Lower leg skin (tissue), 4 donors: ENCODE measurements at regions not wholly inside any gene's neighbourhood (a gene's known extent, or its start where the extent isn't known, plus 50 kb on each side); places are given as distances from the start of the nearest gene placed in this dataset.
A peak's percentile ranks its signal among the peaks of the same experiment; 100 is the strongest.

Experiments used
- DNase-seq, 2 donors: peaks; one replicate each; pipeline ENCODE4 v3.0.0-alpha.2; 2019; ENCODE audit warnings: low spot score in 2 of 2
- H3K4me3 ChIP-seq: fragments of 200-600 bp; sonication (generic); 2 replicates; pipeline ENCODE4 v1.5.1; 2017; ENCODE audit warnings: mild to moderate bottlenecking, low read depth; ENCODE audit not compliant: poor library complexity, severe bottlenecking
- CTCF ChIP-seq, 3 donors: fragments of 450-650 bp; IDR thresholded peaks; one replicate each; pipeline ENCODE4 v1.5.1; 2016; ENCODE audit warnings: antibody characterized with exemption in 3 of 3, mild to moderate bottlenecking in 3 of 3, moderate library complexity in 2 of 3
- POLR2A ChIP-seq, 2 donors: fragments of 450-650 bp; IDR thresholded peaks; one replicate each; pipeline ENCODE4 v1.6.1; 2016 to 2017; ENCODE audit warnings: antibody characterized with exemption in 2 of 2, mild to moderate bottlenecking in 1 of 2, moderate library complexity in 1 of 2
- WGBS, 2 donors: methylation state at CpG; one replicate each; pipeline ENCODE4 v1.1.5; 2018; 5-methylcytosine and 5-hydroxymethylcytosine counted together
- intact Hi-C: fragments of 100-400 bp; cut with DNase I; formaldehyde crosslinking; loops from one replicate; pipeline ENCODE4 v1.15.0; 2023; ENCODE audit warnings: low total_unique reads

- 47 to 56% methylated on average over 13 of the region's 13 CpGs for WGBS, 2 donors
- TF ChIP-seq POLR2A (IDR thresholded peaks at IDR 0.05), result no peak
- DNase-seq, result peak in 1 of 2 donors; percentile 75
- intact Hi-C loops, result no loop called here
- H3K4me3 ChIP-seq, result no peak overlapping the region
These were observed 49.8 kb upstream of the FCN1 start for GRCh38 chr9:134967547-134967930.

- peak in 1 of 2 donors; percentile 74 for DNase-seq
- 61 to 62% methylated on average over 15 of the region's 18 CpGs for WGBS, 2 donors
- H3K4me3 ChIP-seq, result no peak overlapping the region
- intact Hi-C loops, result no loop called here
- TF ChIP-seq POLR2A (IDR thresholded peaks at IDR 0.05) (no peak), CTCF (IDR thresholded peaks at IDR 0.05) (no peak)
These were observed 50.5 kb upstream of the FCN1 start for GRCh38 chr9:134968011-134968822.

GRCh38 chr9:134968823-134969090, 51.0 kb upstream of the FCN1 start:
- no peak for DNase-seq
- no peak overlapping the region for H3K4me3 ChIP-seq
- 87% methylated on average over 3 of the region's 3 CpGs for WGBS, 2 donors
- intact Hi-C loops, result no loop called here
- TF ChIP-seq CTCF (IDR thresholded peaks at IDR 0.05) (no peak), POLR2A (IDR thresholded peaks at IDR 0.05) (no peak)

- DNase-seq, result peak in 1 of 2 donors; percentile 48
- no peak overlapping the region for H3K4me3 ChIP-seq
- intact Hi-C loops, result no loop called here
- TF ChIP-seq CTCF (IDR thresholded peaks at IDR 0.05) (no peak), POLR2A (IDR thresholded peaks at IDR 0.05) (no peak)
- WGBS, 2 donors, result 82 to 84% methylated on average over 15 of the region's 15 CpGs
These were observed 51.7 kb upstream of the FCN1 start for GRCh38 chr9:134969156-134970045.

GRCh38 chr9:134970198-134970597, 52.5 kb upstream of the FCN1 start:
- no peak overlapping the region for H3K4me3 ChIP-seq
- intact Hi-C loops, result no loop called here
- DNase-seq, result no peak
- TF ChIP-seq CTCF (IDR thresholded peaks at IDR 0.05), result no peak
- no peak for TF ChIP-seq POLR2A (IDR thresholded peaks at IDR 0.05)
- 86 to 92% methylated on average over 6 of the region's 6 CpGs for WGBS, 2 donors

GRCh38 chr9:134970719-134971118, 53.0 kb upstream of the FCN1 start:
- DNase-seq, result peak in 1 of 2 donors; percentile 46
- no peak overlapping the region for H3K4me3 ChIP-seq
- WGBS, 2 donors, result 51 to 63% methylated on average over 7 of the region's 7 CpGs
- intact Hi-C loops, result no loop called here
- no peak for TF ChIP-seq POLR2A (IDR thresholded peaks at IDR 0.05)
